Activated B cell treated with CpG ODN at 0.5 μM for 24 hours (primary cell): ENCODE measurements at regions not wholly inside any gene's neighbourhood (a gene's known extent, or its start where the extent isn't known, plus 50 kb on each side); places are given as distances from the start of the nearest gene placed in this dataset.
"Not testable (repeated sequence)": the region's sequence is repeated elsewhere in the genome, so short reads cannot be mapped to it uniquely, and the experiment has no call there.

Experiments used
- ATAC-seq: fragments of 200-7000 bp; cut with Tn5 transposase; one replicate; pipeline ENCODE4 v1.10.0; 2021; ENCODE audit warnings: low read depth, mild to moderate bottlenecking, moderate library complexity
- CTCF ChIA-PET: fragments of 350-600 bp; sonication (Branson Sonifier 250); formaldehyde crosslinking; loops from one replicate; lab custom pipeline; 2021; ENCODE audit warnings: antibody characterized with exemption; lab: Charles Lee
- POLR2A ChIA-PET: fragments of 350-600 bp; sonication (Branson Sonifier 250); formaldehyde crosslinking; loops from one replicate; lab custom pipeline; 2021; ENCODE audit warnings: antibody characterized with exemption; lab: Charles Lee
- DNase-seq: peaks from one replicate; pipeline ENCODE4 v3.0.0; 2022
- H3K27ac Mint-ChIP-seq: one replicate; pipeline ENCODE4 v1.8.0; 2020; ENCODE audit warnings: mixed read lengths
- H3K27me3 Mint-ChIP-seq: one replicate; pipeline ENCODE4 v1.8.0; 2021; ENCODE audit warnings: mixed read lengths
- H3K36me3 Mint-ChIP-seq: one replicate; pipeline ENCODE4 v1.8.0; 2021; ENCODE audit warnings: low read depth, mixed read lengths
- H3K4me1 Mint-ChIP-seq: one replicate; pipeline ENCODE4 v1.8.0; 2021; ENCODE audit warnings: mixed read lengths
- H3K4me3 Mint-ChIP-seq: one replicate; pipeline ENCODE4 v1.8.0; 2020; ENCODE audit warnings: mild to moderate bottlenecking, mixed read lengths
- H3K9me3 Mint-ChIP-seq: one replicate; pipeline ENCODE4 v1.8.0; 2020; ENCODE audit warnings: mixed read lengths
- intact Hi-C: fragments of 100-400 bp; cut with micrococcal nuclease; formaldehyde crosslinking; loops from one replicate; pipeline ENCODE4 v1.15.1; 2024
- TF ChIP-seq, protein P1 (sequence below): fragments of 200-600 bp; IDR thresholded peaks from one replicate; pipeline ENCODE4 v1.8.0; 2022; ENCODE audit warnings: antibody characterized with exemption, mild to moderate bottlenecking

DNA sequence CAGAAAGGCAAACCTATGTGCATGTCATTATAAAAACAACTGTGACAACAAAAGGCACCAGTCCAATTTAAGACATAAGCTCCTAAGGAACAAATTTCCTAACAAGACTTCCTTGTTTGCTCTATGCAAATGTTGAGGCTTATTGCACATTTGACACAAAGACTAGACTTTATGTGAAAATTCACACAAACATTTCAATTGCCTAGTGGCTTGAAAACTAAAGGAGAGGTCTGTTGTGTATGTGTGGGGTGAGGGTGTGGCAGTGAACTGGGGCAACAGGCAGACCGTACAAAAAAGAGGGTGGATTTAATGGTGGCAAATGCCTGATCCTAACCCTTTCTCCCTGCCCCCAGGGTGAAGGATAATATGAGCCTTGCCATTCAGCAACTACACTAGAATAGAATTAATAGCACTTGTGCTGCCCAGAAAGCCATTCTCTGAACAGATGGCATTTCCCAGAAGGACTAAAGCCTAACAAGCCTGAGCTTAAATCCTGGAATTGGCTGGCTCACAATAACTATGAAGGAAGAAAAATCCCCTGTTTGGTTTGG lies 73.9 kb downstream of the GLUL start:
- TF ChIP-seq, protein P1, sequence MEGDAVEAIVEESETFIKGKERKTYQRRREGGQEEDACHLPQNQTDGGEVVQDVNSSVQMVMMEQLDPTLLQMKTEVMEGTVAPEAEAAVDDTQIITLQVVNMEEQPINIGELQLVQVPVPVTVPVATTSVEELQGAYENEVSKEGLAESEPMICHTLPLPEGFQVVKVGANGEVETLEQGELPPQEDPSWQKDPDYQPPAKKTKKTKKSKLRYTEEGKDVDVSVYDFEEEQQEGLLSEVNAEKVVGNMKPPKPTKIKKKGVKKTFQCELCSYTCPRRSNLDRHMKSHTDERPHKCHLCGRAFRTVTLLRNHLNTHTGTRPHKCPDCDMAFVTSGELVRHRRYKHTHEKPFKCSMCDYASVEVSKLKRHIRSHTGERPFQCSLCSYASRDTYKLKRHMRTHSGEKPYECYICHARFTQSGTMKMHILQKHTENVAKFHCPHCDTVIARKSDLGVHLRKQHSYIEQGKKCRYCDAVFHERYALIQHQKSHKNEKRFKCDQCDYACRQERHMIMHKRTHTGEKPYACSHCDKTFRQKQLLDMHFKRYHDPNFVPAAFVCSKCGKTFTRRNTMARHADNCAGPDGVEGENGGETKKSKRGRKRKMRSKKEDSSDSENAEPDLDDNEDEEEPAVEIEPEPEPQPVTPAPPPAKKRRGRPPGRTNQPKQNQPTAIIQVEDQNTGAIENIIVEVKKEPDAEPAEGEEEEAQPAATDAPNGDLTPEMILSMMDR, result no peak
- POLR2A ChIA-PET, result no interaction called here
- intact Hi-C loops, result no loop called here
- Mint-ChIP-seq H3K27ac (no peak overlapping the region), H3K4me3 (no peak overlapping the region), H3K27me3 (peaks cover 11% of the 10 kb centered on the region), H3K9me3 (no peaks in the 10 kb centered on the region), H3K36me3 (no peaks in the 10 kb centered on the region), H3K4me1 (no peaks in the 10 kb centered on the region)
- DNase-seq (no peak), ATAC-seq (no peak)
- CTCF ChIA-PET, result no interaction called here

DNA sequence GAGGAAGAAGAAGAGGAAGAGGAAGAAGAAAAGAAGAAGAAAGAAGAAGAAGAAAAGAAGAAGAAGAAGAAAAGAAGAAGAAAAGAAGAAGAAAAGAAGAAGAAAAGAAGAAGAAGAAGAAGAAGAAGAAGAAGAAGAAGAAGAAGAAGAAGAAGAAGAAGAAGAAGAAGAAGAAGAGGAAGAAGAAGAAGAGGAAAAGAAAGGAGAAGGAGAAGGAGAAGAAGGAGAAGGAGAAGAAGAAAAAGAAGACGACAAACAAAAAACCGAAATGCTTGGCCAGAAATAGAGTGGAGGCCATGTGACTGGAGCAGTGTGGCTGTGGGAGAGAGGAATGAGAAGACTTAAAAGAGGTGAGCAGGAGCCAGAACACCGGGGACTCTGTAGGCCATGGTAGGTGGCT lies 75.1 kb downstream of the GLUL start:
- POLR2A ChIA-PET, ATAC-seq, H3K4me1 Mint-ChIP-seq, H3K9me3 Mint-ChIP-seq, intact Hi-C loops, H3K27ac Mint-ChIP-seq, DNase-seq, H3K36me3 Mint-ChIP-seq, CTCF ChIA-PET, H3K4me3 Mint-ChIP-seq: not testable (repeated sequence)
- H3K27me3 Mint-ChIP-seq, result peaks cover 15% of the 10 kb centered on the region

DNA sequence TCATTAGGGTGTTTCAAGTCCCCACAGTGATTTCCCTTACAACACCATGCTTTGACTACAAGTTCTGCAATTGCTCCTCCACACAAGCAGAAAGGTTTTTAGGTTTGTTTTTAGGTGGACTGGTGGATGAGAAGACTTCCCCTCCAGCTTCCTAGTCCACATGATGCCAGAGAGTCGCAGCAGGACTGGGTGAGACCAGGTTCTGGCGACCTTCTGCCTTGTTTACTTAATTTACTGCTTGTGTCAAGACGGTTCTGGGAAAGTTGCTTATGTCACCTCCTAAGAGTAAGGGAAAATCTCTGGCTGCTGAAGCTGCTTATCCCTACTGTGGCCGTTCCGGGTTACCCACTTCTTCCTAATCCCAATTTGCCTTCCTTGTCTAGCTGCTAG lies 76.4 kb downstream of the GLUL start:
- TF ChIP-seq, protein P1, result no peak
- ChIA-PET CTCF (no interaction called here), POLR2A (no interaction called here)

GRCh38 chr1:182309631-182310351 lies 81.8 kb downstream of the GLUL start:
- no peak for ATAC-seq
- ChIA-PET CTCF (no interaction called here), POLR2A (no interaction called here)
- no peak overlapping the region for H3K27ac Mint-ChIP-seq
- no peaks in the 10 kb centered on the region for H3K4me1 Mint-ChIP-seq
- no peak overlapping the region for H3K4me3 Mint-ChIP-seq
- TF ChIP-seq, protein P1, result no peak
- H3K9me3 Mint-ChIP-seq, result peaks cover 2% of the 10 kb centered on the region
- intact Hi-C loops, result no loop called here
- peaks cover 15% of the 10 kb centered on the region for H3K27me3 Mint-ChIP-seq
- H3K36me3 Mint-ChIP-seq, result no peaks in the 10 kb centered on the region
- no peak for DNase-seq

More for the DNA sequence above, 76.4 kb downstream of the GLUL start:
- Mint-ChIP-seq H3K27me3 (peaks cover 15% of the 10 kb centered on the region), H3K4me3 (no peak overlapping the region), H3K9me3 (no peaks in the 10 kb centered on the region), H3K4me1 (no peaks in the 10 kb centered on the region), H3K27ac (no peak overlapping the region), H3K36me3 (no peaks in the 10 kb centered on the region)
- intact Hi-C loops, result no loop called here
- no peak for ATAC-seq
- DNase-seq, result no peak

GRCh38 chr1:182308826-182309225 lies 82.8 kb downstream of the GLUL start:
- no peak overlapping the region for H3K4me3 Mint-ChIP-seq
- TF ChIP-seq, protein P1, result no peak
- ATAC-seq (no peak), DNase-seq (no peak)
- ChIA-PET POLR2A (no interaction called here), CTCF (no interaction called here)
- no peaks in the 10 kb centered on the region for H3K4me1 Mint-ChIP-seq
- no peaks in the 10 kb centered on the region for H3K36me3 Mint-ChIP-seq
- intact Hi-C loops, result no loop called here
- H3K9me3 Mint-ChIP-seq, result peaks cover 2% of the 10 kb centered on the region
- H3K27ac Mint-ChIP-seq, result no peak overlapping the region
- H3K27me3 Mint-ChIP-seq, result peaks cover 14% of the 10 kb centered on the region

GRCh38 chr1:182307486-182307885 lies 84.1 kb downstream of the GLUL start:
- intact Hi-C loops, POLR2A ChIA-PET, H3K4me3 Mint-ChIP-seq, H3K27ac Mint-ChIP-seq, H3K36me3 Mint-ChIP-seq, CTCF ChIA-PET, H3K4me1 Mint-ChIP-seq, H3K9me3 Mint-ChIP-seq, H3K27me3 Mint-ChIP-seq, DNase-seq, ATAC-seq: not testable (repeated sequence)
